ENCODE measurements at regions not wholly inside any gene's neighbourhood (a gene's known extent, or its start where the extent isn't known, plus 50 kb on each side); places are given as distances from the start of the nearest gene placed in this dataset.
A peak's percentile ranks its signal among the peaks of the same experiment; 100 is the strongest.

GRCh38 chrX:115400960-115401359 lies 111.4 kb downstream of the LUZP4 start:
- WGBS, 4 donors: 78 to 97% (median 86%) methylated on average over 2 to 3 of the region's 3 CpGs
- intact Hi-C loops (cut with DNase I): no loop called here

GRCh38 chrX:115402299-115402698 lies 112.8 kb downstream of the LUZP4 start:
- no peak for ATAC-seq
- no peak for DNase-seq
- H3K36me3 ChIP-seq: no peaks in the 10 kb centered on the region
- H3K9me3 ChIP-seq: no peaks in the 10 kb centered on the region
- no peak overlapping the region for H3K27ac ChIP-seq
- H3K4me3 ChIP-seq: no peak overlapping the region
- no peaks in the 10 kb centered on the region for H3K4me1 ChIP-seq
- intact Hi-C loops (cut with DNase I): no loop called here
- H3K27me3 ChIP-seq: peaks cover 0 to 4% (median 0%) of the 10 kb centered on the region in 9 donors
- TF ChIP-seq CTCF (IDR thresholded peaks at IDR 0.05) (no peak), POLR2A (IDR thresholded peaks at IDR 0.05) (no peak)
- WGBS, 4 donors: 48 to 98% (median 87%) methylated on average over 2 of the region's 2 CpGs

More at GRCh38 chrX:115400960-115401359, 111.4 kb downstream of the LUZP4 start:
- Histone ChIP-seq H3K4me3 (no peak overlapping the region), H3K4me1 (no peaks in the 10 kb centered on the region), H3K36me3 (no peaks in the 10 kb centered on the region), H3K27me3 (peaks cover 0 to 4% (median 0%) of the 10 kb centered on the region in 9 donors), H3K27ac (no peak overlapping the region), H3K9me3 (no peaks in the 10 kb centered on the region)
- DNase-seq (peak in 2 of 5 donors; percentile 11 to 22), ATAC-seq (no peak)
- TF ChIP-seq POLR2A (IDR thresholded peaks at IDR 0.05): no peak
- no peak for TF ChIP-seq CTCF (IDR thresholded peaks at IDR 0.05)

- Histone ChIP-seq H3K27ac (no peak overlapping the region), H3K9me3 (no peaks in the 10 kb centered on the region), H3K36me3 (no peaks in the 10 kb centered on the region), H3K4me1 (no peaks in the 10 kb centered on the region), H3K27me3 (peaks cover 0 to 12% (median 0%) of the 10 kb centered on the region in 9 donors), H3K4me3 (no peak overlapping the region)
- no peak for DNase-seq
- intact Hi-C loops (cut with DNase I): no loop called here
- no peak for TF ChIP-seq CTCF (IDR thresholded peaks at IDR 0.05)
- TF ChIP-seq POLR2A (IDR thresholded peaks at IDR 0.05): no peak
- no peak for ATAC-seq
- 53 to 70% (median 66%) methylated on average over 2 of the region's 2 CpGs for WGBS, 4 donors
These were observed 119.4 kb downstream of the LUZP4 start for GRCh38 chrX:115408771-115409400.

GRCh38 chrX:115409551-115409950 lies 120.0 kb downstream of the LUZP4 start:
- DNase-seq (no peak), ATAC-seq (no peak)
- TF ChIP-seq POLR2A (IDR thresholded peaks at IDR 0.05): no peak
- TF ChIP-seq CTCF (IDR thresholded peaks at IDR 0.05): no peak
- Histone ChIP-seq H3K27ac (no peak overlapping the region), H3K36me3 (no peaks in the 10 kb centered on the region), H3K4me3 (no peak overlapping the region), H3K27me3 (peaks cover 0 to 12% (median 0%) of the 10 kb centered on the region in 9 donors), H3K4me1 (no peaks in the 10 kb centered on the region), H3K9me3 (no peaks in the 10 kb centered on the region)
- intact Hi-C loops (cut with DNase I): no loop called here
- 46 to 68% (median 55%) methylated on average over 1 of the region's 1 CpG for WGBS, 4 donors
